CD4-positive, alpha-beta T cell (primary cell): ENCODE measurements at regions not wholly inside any gene's neighbourhood (a gene's known extent, or its start where the extent isn't known, plus 50 kb on each side); places are given as distances from the start of the nearest gene placed in this dataset.

Source experiments
- ATAC-seq: fragments of 200-7000 bp; cut with Tn5 transposase; one replicate; pipeline ENCODE4 v1.10.0; 2022; ENCODE audit warnings: mild to moderate bottlenecking; ENCODE audit not compliant: poor library complexity
- CTCF ChIA-PET: fragments of 350-600 bp; sonication (Branson Sonifier 250); formaldehyde crosslinking; loops from one replicate; lab custom pipeline; 2021; ENCODE audit warnings: antibody characterized with exemption, inconsistent platforms; lab: Charles Lee
- POLR2A ChIA-PET: fragments of 350-600 bp; sonication (Branson Sonifier 250); formaldehyde crosslinking; loops from one replicate; lab custom pipeline; 2021; ENCODE audit warnings: antibody characterized with exemption, inconsistent platforms; lab: Charles Lee
- DNase-seq, 14 experiments: peaks; one replicate each; pipeline ENCODE4 v3.0.0-alpha.2; 2013 to 2020; ENCODE audit warnings: mixed read lengths in 2 of 14
- H3K27ac ChIP-seq, 2 donors: one replicate each; pipeline versions ENCODE4 v1.5.1 to v1.7.0; 2013; ENCODE audit warnings: low read length in 2 of 2, low read depth in 1 of 2, mild to moderate bottlenecking in 1 of 2
- H3K27me3 ChIP-seq, 2 experiments: 1 replicate in 1 of 2; 2 replicates in 1 of 2; pipeline versions ENCODE4 v1.6.1 to v1.7.0; 2013; ENCODE audit warnings: low read length in 2 of 2, control low read depth in 1 of 2, mild to moderate bottlenecking in 1 of 2, moderate library complexity in 1 of 2; ENCODE audit not compliant: insufficient read depth in 2 of 2, control insufficient read depth in 1 of 2
- H3K36me3 ChIP-seq: one replicate; pipeline ENCODE4 v1.6.1; 2013; ENCODE audit warnings: low read length, control low read depth; ENCODE audit not compliant: insufficient read depth
- H3K4me1 ChIP-seq: one replicate; pipeline ENCODE4 v1.6.1; 2013; ENCODE audit warnings: low read length, control low read depth; ENCODE audit not compliant: insufficient read depth
- H3K4me3 ChIP-seq: one replicate; pipeline ENCODE4 v1.5.1; 2013; ENCODE audit warnings: mild to moderate bottlenecking, low read length, moderate library complexity
- H3K9me3 ChIP-seq, 2 experiments: 1 replicate in 1 of 2; 2 replicates in 1 of 2; pipeline versions ENCODE4 v1.6.1 to v1.7.0; 2013; ENCODE audit warnings: low read length in 2 of 2, mild to moderate bottlenecking in 2 of 2, control low read depth in 1 of 2, moderate library complexity in 1 of 2; ENCODE audit not compliant: control insufficient read depth in 1 of 2, insufficient read depth in 1 of 2
- H3K27ac Mint-ChIP-seq: one replicate; pipeline ENCODE4 v1.8.0; 2020; ENCODE audit warnings: mixed read lengths
- H3K27me3 Mint-ChIP-seq: one replicate; pipeline ENCODE4 v1.8.0; 2021; ENCODE audit warnings: mixed read lengths
- H3K36me3 Mint-ChIP-seq: one replicate; pipeline ENCODE4 v1.8.0; 2021; ENCODE audit warnings: low read depth, mixed read lengths
- H3K4me1 Mint-ChIP-seq: one replicate; pipeline ENCODE4 v1.8.0; 2021; ENCODE audit warnings: low read depth, mixed read lengths
- H3K4me3 Mint-ChIP-seq: one replicate; pipeline ENCODE4 v1.8.0; 2020; ENCODE audit warnings: mild to moderate bottlenecking, mixed read lengths
- H3K9me3 Mint-ChIP-seq: one replicate; pipeline ENCODE4 v1.8.0; 2020; ENCODE audit warnings: mixed read lengths
- CTCF ChIP-seq: fragments of 200-600 bp; IDR thresholded peaks from one replicate; pipeline ENCODE4 v1.8.0; 2022; ENCODE audit warnings: antibody characterized with exemption, mild to moderate bottlenecking
- intact Hi-C, 2 experiments: fragments of 100-400 bp; cut with DNase I in 1 of 2; cut with micrococcal nuclease in 1 of 2; formaldehyde crosslinking; loops; one replicate each; pipeline versions ENCODE4 v1.15.1 to v1.9.0; 2023 to 2025; cut with DNase I, micrococcal nuclease

- ChIA-PET CTCF (no interaction called here), POLR2A (no interaction called here)
- peaks cover under 1% of the 10 kb centered on the region for H3K9me3 Mint-ChIP-seq
- no peaks in the 10 kb centered on the region for H3K36me3 ChIP-seq
- no peak overlapping the region for H3K4me3 Mint-ChIP-seq
- no peaks in the 10 kb centered on the region for H3K4me1 Mint-ChIP-seq
- no peak for ATAC-seq
- intact Hi-C loops = no loop called here
- H3K4me3 ChIP-seq = no peak overlapping the region
- H3K27me3 ChIP-seq = no peaks in the 10 kb centered on the region
- H3K9me3 ChIP-seq = no peaks in the 10 kb centered on the region
- H3K27me3 Mint-ChIP-seq = peaks cover 7% of the 10 kb centered on the region
- TF ChIP-seq CTCF = no peak
- no peak overlapping the region for H3K27ac ChIP-seq
- H3K27ac Mint-ChIP-seq = no peak overlapping the region
- no peaks in the 10 kb centered on the region for H3K4me1 ChIP-seq
- no peak for DNase-seq
- no peaks in the 10 kb centered on the region for H3K36me3 Mint-ChIP-seq
These were observed 453.5 kb upstream of the SULF2 start for GRCh38 chr20:48238781-48239180.

- H3K27me3 ChIP-seq = no peaks in the 10 kb centered on the region
- CTCF ChIA-PET = no interaction called here
- no peaks in the 10 kb centered on the region for H3K9me3 ChIP-seq
- Mint-ChIP-seq H3K4me1 (no peaks in the 10 kb centered on the region), H3K9me3 (peaks cover 5% of the 10 kb centered on the region), H3K4me3 (no peak overlapping the region), H3K27me3 (peaks cover 7% of the 10 kb centered on the region), H3K27ac (no peak overlapping the region), H3K36me3 (no peaks in the 10 kb centered on the region)
- intact Hi-C loops = no loop called here
- TF ChIP-seq CTCF = no peak
- no peaks in the 10 kb centered on the region for H3K4me1 ChIP-seq
- no peak for DNase-seq
- H3K27ac ChIP-seq = no peak overlapping the region
- POLR2A ChIA-PET = no interaction called here
- H3K4me3 ChIP-seq = no peak overlapping the region
- H3K36me3 ChIP-seq = no peaks in the 10 kb centered on the region
- ATAC-seq = no peak
These were observed 453.0 kb upstream of the SULF2 start for GRCh38 chr20:48238326-48238725.

- CTCF ChIA-PET = interaction anchor here (0.6 kb wide), 1 partner anchor 604 kb away, joined by 3 read pairs; no protein-coding TSS in a partner anchor
These were observed 451.0 kb upstream of the SULF2 start for GRCh38 chr20:48236000-48236970.

More at GRCh38 chr20:48236000-48236970, 451.0 kb upstream of the SULF2 start:
- H3K36me3 Mint-ChIP-seq = no peaks in the 10 kb centered on the region
- intact Hi-C loops = no loop called here
- no peak overlapping the region for H3K27ac ChIP-seq
- TF ChIP-seq CTCF = no peak
- no peak overlapping the region for H3K4me3 ChIP-seq
- peaks cover 0 to 2% of the 10 kb centered on the region in 2 experiments for H3K27me3 ChIP-seq
- POLR2A ChIA-PET = no interaction called here
- no peaks in the 10 kb centered on the region for H3K4me1 ChIP-seq
- H3K4me3 Mint-ChIP-seq = no peak overlapping the region
- H3K36me3 ChIP-seq = no peaks in the 10 kb centered on the region
- no peak for DNase-seq
- H3K27ac Mint-ChIP-seq = no peak overlapping the region
- peaks cover 0 to 4% of the 10 kb centered on the region in 2 experiments for H3K9me3 ChIP-seq
- ATAC-seq = no peak
- no peaks in the 10 kb centered on the region for H3K4me1 Mint-ChIP-seq
- no peaks in the 10 kb centered on the region for H3K27me3 Mint-ChIP-seq
- peaks cover 5% of the 10 kb centered on the region for H3K9me3 Mint-ChIP-seq
